GM23248 (cell line): ENCODE measurements at regions not wholly inside any gene's neighbourhood (a gene's known extent, or its start where the extent isn't known, plus 50 kb on each side); places are given as distances from the start of the nearest gene placed in this dataset.

Source experiments
- DNase-seq: peaks from one replicate; pipeline ENCODE4 v3.0.0-alpha.2; 2015
- H2AFZ ChIP-seq: fragments of 200-600 bp; sonication (generic); 2 replicates; pipeline ENCODE4 v1.6.1; 2016; ENCODE audit warnings: antibody characterized with exemption
- H3F3A ChIP-seq: fragments of 200-600 bp; sonication (generic); 2 replicates; pipeline ENCODE4 v1.6.1; 2016; ENCODE audit warnings: mild to moderate bottlenecking, antibody characterized with exemption, mixed run types; ENCODE audit not compliant: insufficient read depth
- H3K27ac ChIP-seq: fragments of 200-600 bp; sonication (generic); 2 replicates; pipeline ENCODE4 v1.5.1; 2016; ENCODE audit warnings: mild to moderate bottlenecking
- H3K27me3 ChIP-seq: fragments of 200-600 bp; sonication (generic); replicated peaks from 2 replicates; pipeline ENCODE4 v1.6.1; 2016; ENCODE audit warnings: mild to moderate bottlenecking; ENCODE audit not compliant: insufficient read depth
- H3K36me3 ChIP-seq: fragments of 200-600 bp; sonication (generic); 2 replicates; pipeline ENCODE4 v1.6.1; 2016; ENCODE audit warnings: low read depth, mild to moderate bottlenecking
- H3K4me1 ChIP-seq: fragments of 200-600 bp; sonication (generic); 2 replicates; pipeline ENCODE4 v1.6.1; 2016; ENCODE audit warnings: mild to moderate bottlenecking; ENCODE audit not compliant: insufficient read depth
- H3K4me2 ChIP-seq: fragments of 200-600 bp; sonication (generic); one replicate; pipeline ENCODE4 v1.6.1; 2016; ENCODE audit warnings: mild to moderate bottlenecking; ENCODE audit not compliant: unreplicated experiment
- H3K4me3 ChIP-seq: fragments of 200-600 bp; sonication (generic); 2 replicates; pipeline ENCODE4 v1.5.1; 2016; ENCODE audit warnings: mild to moderate bottlenecking
- H3K79me2 ChIP-seq: fragments of 200-600 bp; sonication (generic); 2 replicates; pipeline ENCODE4 v1.6.1; 2016; ENCODE audit warnings: mild to moderate bottlenecking; ENCODE audit not compliant: insufficient read depth
- H3K9ac ChIP-seq: fragments of 200-600 bp; sonication (generic); 2 replicates; pipeline ENCODE4 v1.6.1; 2016; ENCODE audit warnings: mild to moderate bottlenecking
- H3K9me2 ChIP-seq: fragments of 200-600 bp; sonication (generic); 2 replicates; pipeline ENCODE4 v1.6.1; 2016; ENCODE audit warnings: mixed run types, mild to moderate bottlenecking, moderate library complexity; ENCODE audit not compliant: insufficient read depth
- H3K9me3 ChIP-seq: fragments of 200-600 bp; sonication (generic); one replicate; pipeline ENCODE4 v1.6.1; 2017; ENCODE audit warnings: low read depth
- H4K20me1 ChIP-seq: fragments of 200-600 bp; sonication (generic); 2 replicates; pipeline ENCODE4 v1.6.0; 2016; ENCODE audit not compliant: insufficient read depth
- EZH2 ChIP-seq: fragments of 200-600 bp; sonication (generic); IDR thresholded peaks from 2 replicates; pipeline ENCODE4 v1.6.1; 2018; ENCODE audit warnings: antibody characterized with exemption, mild to moderate bottlenecking; ENCODE audit not compliant: insufficient read depth, poor library complexity, severe bottlenecking
- EZH2phosphoT487 ChIP-seq: fragments of 200-600 bp; sonication (generic); IDR thresholded peaks from 2 replicates; pipeline ENCODE4 v1.6.1; 2018; ENCODE audit warnings: antibody characterized with exemption, moderate library complexity, mild to moderate bottlenecking, low read depth; ENCODE audit not compliant: insufficient read depth
- WGBS, 2 experiments: methylation state at CpG; one replicate each; pipeline ENCODE4 v1.1.6; 2015 to 2017; ENCODE audit warnings: low lambda C conversion rate in 2 of 2, low coverage in 1 of 2; ENCODE audit errors: missing lambda C conversion rate in 2 of 2; 5-methylcytosine and 5-hydroxymethylcytosine counted together
- in situ Hi-C: fragments of 300-500 bp; cut with MboI; formaldehyde crosslinking; loops from 2 replicates; pipeline ENCODE4 v1.15.0; 2020

GRCh38 chr12:19630536-19630935, 191.2 kb downstream of the AEBP2 start:
- Histone ChIP-seq H3K4me2 (no peak overlapping the region), H3K36me3 (no peaks in the 10 kb centered on the region), H3K4me1 (no peaks in the 10 kb centered on the region), H3F3A (no peaks in the 10 kb centered on the region), H3K9me2 (no peaks in the 10 kb centered on the region), H4K20me1 (no peaks in the 10 kb centered on the region), H3K9ac (no peak overlapping the region), H3K27ac (no peak overlapping the region), H3K27me3 (no peaks in the 10 kb centered on the region), H3K4me3 (no peak overlapping the region), H2AFZ (no peak overlapping the region), H3K79me2 (no peaks in the 10 kb centered on the region), H3K9me3 (no peaks in the 10 kb centered on the region)
- no peak for TF ChIP-seq EZH2
- TF ChIP-seq EZH2phosphoT487 = no peak
- DNase-seq = no peak
- in situ Hi-C loops = no loop called here
- WGBS, 2 experiments = 93 to 94% methylated on average over 1 of the region's 1 CpG

GRCh38 chr12:19633194-19633593, 193.9 kb downstream of the AEBP2 start:
- Histone ChIP-seq H3K9me3 (no peaks in the 10 kb centered on the region), H2AFZ (no peak overlapping the region), H4K20me1 (no peaks in the 10 kb centered on the region), H3K9me2 (no peaks in the 10 kb centered on the region), H3K36me3 (no peaks in the 10 kb centered on the region), H3K27me3 (no peaks in the 10 kb centered on the region), H3F3A (no peaks in the 10 kb centered on the region), H3K4me3 (no peak overlapping the region), H3K9ac (no peak overlapping the region), H3K27ac (no peak overlapping the region), H3K4me1 (no peaks in the 10 kb centered on the region), H3K4me2 (no peak overlapping the region), H3K79me2 (no peaks in the 10 kb centered on the region)
- in situ Hi-C loops = no loop called here
- DNase-seq = no peak
- 69 to 73% methylated on average over 2 of the region's 2 CpGs for WGBS, 2 experiments
- no peak for TF ChIP-seq EZH2
- no peak for TF ChIP-seq EZH2phosphoT487

GRCh38 chr12:19633641-19634040, 194.3 kb downstream of the AEBP2 start:
- H3K9ac ChIP-seq = no peak overlapping the region
- no peak overlapping the region for H3K4me2 ChIP-seq
- WGBS, 2 experiments = 50 to 57% methylated on average over 2 of the region's 2 CpGs

GRCh38 chr12:19639781-19640415, 200.6 kb downstream of the AEBP2 start:
- no peaks in the 10 kb centered on the region for H3K79me2 ChIP-seq
- DNase-seq = no peak
- H4K20me1 ChIP-seq = no peaks in the 10 kb centered on the region
- 67 to 69% methylated on average over 5 of the region's 5 CpGs for WGBS, 2 experiments
- no peaks in the 10 kb centered on the region for H3K36me3 ChIP-seq
- TF ChIP-seq EZH2phosphoT487 (no peak), EZH2 (no peak)
- H3K9ac ChIP-seq = no peak overlapping the region
- no peak overlapping the region for H3K27ac ChIP-seq
- no peak overlapping the region for H2AFZ ChIP-seq
- no peaks in the 10 kb centered on the region for H3F3A ChIP-seq
- no peak overlapping the region for H3K4me2 ChIP-seq
- H3K9me2 ChIP-seq = no peaks in the 10 kb centered on the region
- in situ Hi-C loops = no loop called here
- no peaks in the 10 kb centered on the region for H3K4me1 ChIP-seq
- H3K9me3 ChIP-seq = no peaks in the 10 kb centered on the region
- no peak overlapping the region for H3K4me3 ChIP-seq
- no peaks in the 10 kb centered on the region for H3K27me3 ChIP-seq

More at GRCh38 chr12:19633641-19634040, 194.3 kb downstream of the AEBP2 start:
- Histone ChIP-seq H3K27me3 (no peaks in the 10 kb centered on the region), H3K4me1 (no peaks in the 10 kb centered on the region), H3F3A (no peaks in the 10 kb centered on the region), H3K9me3 (no peaks in the 10 kb centered on the region), H3K9me2 (no peaks in the 10 kb centered on the region), H3K4me3 (no peak overlapping the region), H4K20me1 (no peaks in the 10 kb centered on the region), H3K79me2 (no peaks in the 10 kb centered on the region), H3K36me3 (no peaks in the 10 kb centered on the region), H2AFZ (no peak overlapping the region), H3K27ac (no peak overlapping the region)
- DNase-seq = no peak
- TF ChIP-seq EZH2phosphoT487 (no peak), EZH2 (no peak)
- in situ Hi-C loops = no loop called here
